NCI-H510A treated with DMSO at 0.1 percent for 48 hours (cell line): ENCODE measurements at regions not wholly inside any gene's neighbourhood (a gene's known extent, or its start where the extent isn't known, plus 50 kb on each side); places are given as distances from the start of the nearest gene placed in this dataset.
"Not testable (repeated sequence)": the region's sequence is repeated elsewhere in the genome, so short reads cannot be mapped to it uniquely, and the experiment has no call there.

Experiments used
- DNase-seq: peaks from one replicate; lab custom pipeline; 2025; lab: John Stamatoyannopoulos, UW

- DNase-seq = no peak
Measured at GRCh38 chr6:138662471-138662870, 111.1 kb upstream of the CCDC28A start.

- DNase-seq = no peak
Measured at GRCh38 chr6:138663892-138664291, 109.7 kb upstream of the CCDC28A start.

- DNase-seq = no peak
Measured at GRCh38 chr6:138664745-138665144, 108.8 kb upstream of the CCDC28A start.

GRCh38 chr6:138666636-138667035 lies 106.9 kb upstream of the CCDC28A start:
- no peak for DNase-seq

GRCh38 chr6:138667408-138667807 lies 106.2 kb upstream of the CCDC28A start:
- DNase-seq = no peak

GRCh38 chr6:138671351-138671750 lies 102.2 kb upstream of the CCDC28A start:
- no peak for DNase-seq

- no peak for DNase-seq
Measured at GRCh38 chr6:138673346-138674014, 100.1 kb upstream of the CCDC28A start.

- DNase-seq = not testable (repeated sequence)
Measured at GRCh38 chr6:138674444-138674843, 99.1 kb upstream of the CCDC28A start.

GRCh38 chr6:138677538-138677937 lies 96.0 kb upstream of the CCDC28A start:
- DNase-seq = no peak

- DNase-seq = no peak
Measured at GRCh38 chr6:138678168-138678567, 95.4 kb upstream of the CCDC28A start.

GRCh38 chr6:138680085-138680484 lies 93.5 kb upstream of the CCDC28A start:
- DNase-seq = no peak

GRCh38 chr6:138681627-138682026 lies 91.9 kb upstream of the CCDC28A start:
- DNase-seq = no peak

GRCh38 chr6:138682704-138683527 lies 90.7 kb upstream of the CCDC28A start:
- peak; percentile 24 for DNase-seq

GRCh38 chr6:138685257-138685656 lies 88.3 kb upstream of the CCDC28A start:
- DNase-seq = no peak

GRCh38 chr6:138685781-138686180 lies 87.8 kb upstream of the CCDC28A start:
- no peak for DNase-seq

- no peak for DNase-seq
Measured at GRCh38 chr6:138688580-138688979, 85.0 kb upstream of the CCDC28A start.

- DNase-seq = no peak
Measured at GRCh38 chr6:138689849-138690248, 83.7 kb upstream of the CCDC28A start.

- no peak for DNase-seq
Measured at GRCh38 chr6:138690975-138691594, 82.5 kb upstream of the CCDC28A start.

- peak; percentile 33 for DNase-seq
Measured at GRCh38 chr6:138691595-138692057, 81.9 kb upstream of the CCDC28A start.

GRCh38 chr6:138692058-138692977 lies 81.3 kb upstream of the CCDC28A start:
- no peak for DNase-seq

- DNase-seq = peak; percentile 64
Measured at GRCh38 chr6:138692978-138693909, 80.3 kb upstream of the CCDC28A start.
